Fibroblast of lung (primary cell): ENCODE measurements at regions not wholly inside any gene's neighbourhood (a gene's known extent, or its start where the extent isn't known, plus 50 kb on each side); places are given as distances from the start of the nearest gene placed in this dataset.
A peak's percentile ranks its signal among the peaks of the same experiment; 100 is the strongest.

Experiments used
- DNase-seq, 2 donors: peaks; one replicate each; pipeline versions ENCODE4 v3.0.0 to v3.0.0-alpha.2; 2010; ENCODE audit warnings: low read depth in 2 of 2
- H2AFZ ChIP-seq: 2 replicates; pipeline ENCODE4 v1.5.1; 2012; ENCODE audit warnings: low read length, control low read depth, inconsistent platforms
- H3K27ac ChIP-seq: 2 replicates; pipeline ENCODE4 v1.5.1; 2011; ENCODE audit warnings: low read length, control low read depth; ENCODE audit not compliant: insufficient read depth
- H3K27me3 ChIP-seq: 2 replicates; pipeline ENCODE4 v1.5.1; 2011; ENCODE audit warnings: mild to moderate bottlenecking, low read length; ENCODE audit not compliant: control insufficient read depth, insufficient read depth
- H3K36me3 ChIP-seq: 2 replicates; pipeline ENCODE4 v1.5.1; 2011; ENCODE audit warnings: low read length; ENCODE audit not compliant: control insufficient read depth, insufficient read depth
- H3K4me1 ChIP-seq: 2 replicates; pipeline ENCODE4 v1.5.1; 2011; ENCODE audit warnings: low read length; ENCODE audit not compliant: control insufficient read depth, insufficient read depth; ENCODE audit errors: extremely low read depth
- H3K4me2 ChIP-seq: 2 replicates; pipeline ENCODE4 v1.5.1; 2011; ENCODE audit warnings: low read length, control low read depth; ENCODE audit not compliant: insufficient read depth; ENCODE audit errors: extremely low read depth
- H3K4me3 ChIP-seq, 4 experiments: fragments of 200-600 bp in 1 of 4; sonication (generic) in 1 of 4; replicated peaks in 1 of 4; 2 replicates each; pipeline ENCODE4 v1.5.1; 2011 to 2016; ENCODE audit warnings: low read length in 4 of 4, low read depth in 3 of 4, mild to moderate bottlenecking in 3 of 4, control low read depth in 2 of 4, inconsistent platforms in 1 of 4, mixed read lengths in 1 of 4; ENCODE audit not compliant: insufficient read depth in 1 of 4; ENCODE audit errors: control extremely low read depth in 1 of 4
- H3K79me2 ChIP-seq: 2 replicates; pipeline ENCODE4 v1.5.1; 2012; ENCODE audit warnings: mild to moderate bottlenecking, low read length, inconsistent platforms; ENCODE audit not compliant: control insufficient read depth, insufficient read depth
- H3K9ac ChIP-seq: 2 replicates; pipeline ENCODE4 v1.5.1; 2011; ENCODE audit warnings: mild to moderate bottlenecking, low read length, control low read depth; ENCODE audit not compliant: insufficient read depth
- H3K9me3 ChIP-seq: 2 replicates; pipeline ENCODE4 v1.5.1; 2012; ENCODE audit warnings: low read depth, low read length; ENCODE audit not compliant: control insufficient read depth, insufficient read depth
- H4K20me1 ChIP-seq: 2 replicates; pipeline ENCODE4 v1.5.1; 2011; ENCODE audit warnings: low read length; ENCODE audit not compliant: control insufficient read depth, insufficient read depth; ENCODE audit errors: extremely low read depth
- EZH2 ChIP-seq: IDR thresholded peaks from 2 replicates; pipeline ENCODE4 v1.5.1; 2012; ENCODE audit warnings: low read length, control low read depth, mild to moderate bottlenecking; ENCODE audit errors: missing control alignments
- TF ChIP-seq, protein P1 (sequence below), 2 donors: IDR thresholded peaks in 1 of 2; conservative IDR thresholded peaks in 1 of 2; 1 replicate in 1 of 2; 2 replicates in 1 of 2; pipeline ENCODE4 v1.5.1; 2011 to 2012; ENCODE audit warnings: low read length in 2 of 2, control low read depth in 1 of 2, inconsistent platforms in 1 of 2, low read depth in 1 of 2, mild to moderate bottlenecking in 1 of 2

GRCh38 chr5:96075579-96076289 is 114.1 kb upstream of the ELL2 start:
- no peak overlapping the region for H2AFZ ChIP-seq

GRCh38 chr5:96074870-96075269 is 113.2 kb upstream of the ELL2 start:
- no peaks in the 10 kb centered on the region for H3K9me3 ChIP-seq
- H3K9ac ChIP-seq: no peak overlapping the region
- H3K79me2 ChIP-seq: no peaks in the 10 kb centered on the region
- H3K27ac ChIP-seq: no peak overlapping the region
- no peaks in the 10 kb centered on the region for H3K36me3 ChIP-seq
- H3K27me3 ChIP-seq: no peaks in the 10 kb centered on the region
- H2AFZ ChIP-seq: no peak overlapping the region
- no peak overlapping the region for H3K4me3 ChIP-seq
- H3K4me1 ChIP-seq: peaks cover 5% of the 10 kb centered on the region
- no peak for TF ChIP-seq EZH2
- TF ChIP-seq, protein P1, sequence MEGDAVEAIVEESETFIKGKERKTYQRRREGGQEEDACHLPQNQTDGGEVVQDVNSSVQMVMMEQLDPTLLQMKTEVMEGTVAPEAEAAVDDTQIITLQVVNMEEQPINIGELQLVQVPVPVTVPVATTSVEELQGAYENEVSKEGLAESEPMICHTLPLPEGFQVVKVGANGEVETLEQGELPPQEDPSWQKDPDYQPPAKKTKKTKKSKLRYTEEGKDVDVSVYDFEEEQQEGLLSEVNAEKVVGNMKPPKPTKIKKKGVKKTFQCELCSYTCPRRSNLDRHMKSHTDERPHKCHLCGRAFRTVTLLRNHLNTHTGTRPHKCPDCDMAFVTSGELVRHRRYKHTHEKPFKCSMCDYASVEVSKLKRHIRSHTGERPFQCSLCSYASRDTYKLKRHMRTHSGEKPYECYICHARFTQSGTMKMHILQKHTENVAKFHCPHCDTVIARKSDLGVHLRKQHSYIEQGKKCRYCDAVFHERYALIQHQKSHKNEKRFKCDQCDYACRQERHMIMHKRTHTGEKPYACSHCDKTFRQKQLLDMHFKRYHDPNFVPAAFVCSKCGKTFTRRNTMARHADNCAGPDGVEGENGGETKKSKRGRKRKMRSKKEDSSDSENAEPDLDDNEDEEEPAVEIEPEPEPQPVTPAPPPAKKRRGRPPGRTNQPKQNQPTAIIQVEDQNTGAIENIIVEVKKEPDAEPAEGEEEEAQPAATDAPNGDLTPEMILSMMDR (conservative IDR thresholded peaks at IDR 0.05 in 1 of 2, IDR thresholded peaks at IDR 0.05 in 1 of 2; ENCODE audit: low read depth in 1 of 2, low read length in 2 of 2): no peak
- H3K4me2 ChIP-seq: no peak overlapping the region
- DNase-seq: peak in 1 of 2 donors; percentile 39
- no peaks in the 10 kb centered on the region for H4K20me1 ChIP-seq

More at GRCh38 chr5:96075579-96076289, 114.1 kb upstream of the ELL2 start:
- Histone ChIP-seq H3K27me3 (no peaks in the 10 kb centered on the region), H3K4me2 (no peak overlapping the region), H3K9me3 (no peaks in the 10 kb centered on the region), H3K27ac (no peak overlapping the region), H3K36me3 (no peaks in the 10 kb centered on the region), H3K4me1 (peaks cover 5% of the 10 kb centered on the region), H3K79me2 (no peaks in the 10 kb centered on the region), H3K4me3 (no peak overlapping the region), H4K20me1 (no peaks in the 10 kb centered on the region), H3K9ac (no peak overlapping the region)
- DNase-seq: peak in 1 of 2 donors; percentile 35
- no peak for TF ChIP-seq EZH2
- TF ChIP-seq, protein P1 (conservative IDR thresholded peaks at IDR 0.05 in 1 of 2, IDR thresholded peaks at IDR 0.05 in 1 of 2; ENCODE audit: low read depth in 1 of 2, low read length in 2 of 2): no peak

GRCh38 chr5:96074460-96074859 is 112.8 kb upstream of the ELL2 start:
- Histone ChIP-seq H3K4me1 (peaks cover 7% of the 10 kb centered on the region), H3K9ac (no peak overlapping the region), H3K36me3 (no peaks in the 10 kb centered on the region), H3K27me3 (no peaks in the 10 kb centered on the region), H3K4me3 (no peak overlapping the region), H4K20me1 (no peaks in the 10 kb centered on the region), H3K27ac (no peak overlapping the region), H3K4me2 (no peak overlapping the region), H3K79me2 (no peaks in the 10 kb centered on the region), H2AFZ (no peak overlapping the region), H3K9me3 (no peaks in the 10 kb centered on the region)
- TF ChIP-seq EZH2: no peak
- TF ChIP-seq, protein P1 (conservative IDR thresholded peaks at IDR 0.05 in 1 of 2, IDR thresholded peaks at IDR 0.05 in 1 of 2; ENCODE audit: low read depth in 1 of 2, low read length in 2 of 2): no peak
- DNase-seq: no peak
